WTC11 (cell line): ENCODE measurements at regions not wholly inside any gene's neighbourhood (a gene's known extent, or its start where the extent isn't known, plus 50 kb on each side); places are given as distances from the start of the nearest gene placed in this dataset.

ENCODE experiments used
- ATF3 ChIP-seq: sonication (generic); formaldehyde crosslinking; conservative IDR thresholded peaks from 2 replicates; pipeline ENCODE4 v1.8.1; 2022; ENCODE audit warnings: mild to moderate bottlenecking, missing genetic modification reagents
- CTCF ChIP-seq: fragments of 200-600 bp; IDR thresholded peaks from 2 replicates; pipeline ENCODE4 v1.8.0; 2022; ENCODE audit warnings: antibody characterized with exemption
- E2F1 ChIP-seq: sonication (generic); formaldehyde crosslinking; IDR thresholded peaks from 2 replicates; pipeline ENCODE4 v1.8.0; 2022; ENCODE audit warnings: mild to moderate bottlenecking, missing genetic modification reagents
- E2F4 ChIP-seq: sonication (generic); formaldehyde crosslinking; IDR thresholded peaks from 2 replicates; pipeline ENCODE4 v1.8.1; 2022; ENCODE audit warnings: low read depth, mild to moderate bottlenecking, moderate library complexity, missing genetic modification reagents, borderline replicate concordance
- ELF4 ChIP-seq: sonication (generic); formaldehyde crosslinking; IDR thresholded peaks from 2 replicates; pipeline ENCODE4 v1.8.1; 2022; ENCODE audit warnings: low read depth, mild to moderate bottlenecking, moderate library complexity, missing genetic modification reagents
- FOXP1 ChIP-seq: sonication (generic); formaldehyde crosslinking; IDR thresholded peaks from 2 replicates; pipeline ENCODE4 v1.8.0; 2022; ENCODE audit warnings: missing genetic modification reagents, mild to moderate bottlenecking, moderate library complexity, borderline replicate concordance
- SMAD3 ChIP-seq: sonication (generic); formaldehyde crosslinking; IDR thresholded peaks from 2 replicates; pipeline ENCODE4 v1.8.0; 2022; ENCODE audit warnings: missing genetic modification reagents, mild to moderate bottlenecking, borderline replicate concordance
- SP1 ChIP-seq: sonication (generic); formaldehyde crosslinking; conservative IDR thresholded peaks from 2 replicates; pipeline ENCODE4 v1.8.1; 2022; ENCODE audit warnings: missing genetic modification reagents
- STAT6 ChIP-seq: sonication (generic); formaldehyde crosslinking; conservative IDR thresholded peaks from 2 replicates; pipeline ENCODE4 v1.8.1; 2023; ENCODE audit warnings: mild to moderate bottlenecking, low read depth, missing genetic modification reagents, moderate library complexity
- TEAD4 ChIP-seq: sonication (generic); formaldehyde crosslinking; IDR thresholded peaks from 2 replicates; pipeline ENCODE4 v1.8.0; 2022; ENCODE audit warnings: mild to moderate bottlenecking, missing genetic modification reagents
- ZNF138 ChIP-seq: sonication (generic); formaldehyde crosslinking; conservative IDR thresholded peaks from 2 replicates; pipeline ENCODE4 v1.8.1; 2022; ENCODE audit warnings: mild to moderate bottlenecking, moderate library complexity, missing genetic modification reagents
- ZNF512 ChIP-seq: sonication (generic); formaldehyde crosslinking; IDR thresholded peaks from 2 replicates; pipeline ENCODE4 v1.8.1; 2022; ENCODE audit warnings: missing genetic modification reagents, borderline replicate concordance

- no peak for TF ChIP-seq SP1 (CRISPR knock-in tag)
- TF ChIP-seq CTCF = no peak
- no peak for TF ChIP-seq ELF4
- TF ChIP-seq TEAD4 (CRISPR knock-in tag) = no peak
- no peak for TF ChIP-seq SMAD3 (CRISPR knock-in tag)
- no peak for TF ChIP-seq ZNF512 (CRISPR knock-in tag)
- no peak for TF ChIP-seq STAT6 (CRISPR knock-in tag)
- TF ChIP-seq ZNF138 (CRISPR knock-in tag) = no peak
- TF ChIP-seq FOXP1 (CRISPR knock-in tag) = no peak
- no peak for TF ChIP-seq E2F4 (CRISPR knock-in tag)
- TF ChIP-seq ATF3 (CRISPR knock-in tag) = no peak
- no peak for TF ChIP-seq E2F1 (CRISPR knock-in tag)
These were observed 834.0 kb upstream of the TMPRSS15 start for GRCh38 chr21:19237608-19238007.
